Amniotic stem cell (primary cell): ENCODE measurements at regions not wholly inside any gene's neighbourhood (a gene's known extent, or its start where the extent isn't known, plus 50 kb on each side); places are given as distances from the start of the nearest gene placed in this dataset.
"Not testable (repeated sequence)": the region's sequence is repeated elsewhere in the genome, so short reads cannot be mapped to it uniquely, and the experiment has no call there.

Experiments used
- DNase-seq: peaks from one replicate; lab custom pipeline; 2025; lab: John Stamatoyannopoulos, UW

- DNase-seq: peak; percentile 19
Observed at GRCh38 chr6:147909640-147910039, 401.1 kb downstream of the SAMD5 start.

GRCh38 chr6:147910281-147910680, 401.8 kb downstream of the SAMD5 start:
- DNase-seq: no peak

GRCh38 chr6:147911057-147911456, 402.6 kb downstream of the SAMD5 start:
- DNase-seq: no peak

GRCh38 chr6:147911686-147912085, 403.2 kb downstream of the SAMD5 start:
- no peak for DNase-seq

GRCh38 chr6:147922799-147923198, 414.3 kb downstream of the SAMD5 start:
- no peak for DNase-seq

GRCh38 chr6:147924598-147924997, 416.1 kb downstream of the SAMD5 start:
- no peak for DNase-seq

GRCh38 chr6:147925826-147926225, 416.8 kb upstream of the SASH1 start:
- DNase-seq: no peak

- no peak for DNase-seq
Observed at GRCh38 chr6:147930745-147931144, 411.9 kb upstream of the SASH1 start.

- no peak for DNase-seq
Observed at GRCh38 chr6:147933224-147933623, 409.4 kb upstream of the SASH1 start.

- no peak for DNase-seq
Observed at GRCh38 chr6:147935656-147936055, 407.0 kb upstream of the SASH1 start.

- no peak for DNase-seq
Observed at GRCh38 chr6:147936703-147937470, 405.8 kb upstream of the SASH1 start.

- no peak for DNase-seq
Observed at GRCh38 chr6:147941143-147941542, 401.5 kb upstream of the SASH1 start.

- no peak for DNase-seq
Observed at GRCh38 chr6:147942363-147942762, 400.3 kb upstream of the SASH1 start.

- DNase-seq: no peak
Observed at GRCh38 chr6:147944122-147944521, 398.5 kb upstream of the SASH1 start.

- no peak for DNase-seq
Observed at GRCh38 chr6:147947521-147947920, 395.1 kb upstream of the SASH1 start.

- no peak for DNase-seq
Observed at GRCh38 chr6:147949981-147950622, 392.5 kb upstream of the SASH1 start.

- DNase-seq: no peak
Observed at GRCh38 chr6:147950623-147950987, 392.0 kb upstream of the SASH1 start.

- DNase-seq: no peak
Observed at GRCh38 chr6:147951726-147952125, 390.9 kb upstream of the SASH1 start.

- no peak for DNase-seq
Observed at GRCh38 chr6:147954938-147955337, 387.7 kb upstream of the SASH1 start.

GRCh38 chr6:147958683-147959082, 384.0 kb upstream of the SASH1 start:
- no peak for DNase-seq

- DNase-seq: no peak
Observed at GRCh38 chr6:147961481-147962141, 381.0 kb upstream of the SASH1 start.

- not testable (repeated sequence) for DNase-seq
Observed at GRCh38 chr6:147965448-147965847, 377.2 kb upstream of the SASH1 start.

- DNase-seq: no peak
Observed at GRCh38 chr6:147970970-147971369, 371.7 kb upstream of the SASH1 start.
